Transverse colon (tissue), 4 donors: ENCODE measurements at regions not wholly inside any gene's neighbourhood (a gene's known extent, or its start where the extent isn't known, plus 50 kb on each side); places are given as distances from the start of the nearest gene placed in this dataset.

Experiments
- DNase-seq: peaks from one replicate; pipeline ENCODE4 v3.0.0-alpha.2; 2019
- H3K27ac ChIP-seq, 4 donors: fragments of 200-600 bp; sonication (generic); 2 replicates each; pipeline ENCODE4 v1.5.1; 2016 to 2018; ENCODE audit warnings: inconsistent platforms in 4 of 4
- H3K27me3 ChIP-seq: fragments of 200-600 bp; sonication (generic); 2 replicates; pipeline ENCODE4 v1.5.1; 2017; ENCODE audit warnings: inconsistent platforms
- H3K36me3 ChIP-seq, 4 donors: fragments of 200-600 bp; sonication (generic); 2 replicates each; pipeline ENCODE4 v1.5.1; 2017 to 2019; ENCODE audit warnings: inconsistent platforms in 4 of 4
- H3K4me1 ChIP-seq, 4 donors: fragments of 200-600 bp; sonication (generic); 2 replicates each; pipeline ENCODE4 v1.5.1; 2017 to 2020; ENCODE audit warnings: inconsistent platforms in 4 of 4
- H3K4me3 ChIP-seq, 4 donors: fragments of 200-600 bp; sonication (generic); 1 replicate in 1 of 4; 2 replicates in 3 of 4; pipeline versions ENCODE4 v1.5.1 to v1.6.1; 2017 to 2019; ENCODE audit warnings: inconsistent platforms in 4 of 4
- H3K9me3 ChIP-seq, 2 donors: fragments of 200-600 bp; sonication (generic); 2 replicates each; pipeline ENCODE4 v1.5.1; 2017 to 2019; ENCODE audit warnings: inconsistent platforms in 2 of 2
- EP300 ChIP-seq: sonication (generic); formaldehyde crosslinking; IDR thresholded peaks from one replicate; pipeline ENCODE4 v1.6.1; 2017; ENCODE audit warnings: antibody characterized with exemption, low read depth
- POLR2A ChIP-seq: fragments of 450-650 bp; IDR thresholded peaks from one replicate; pipeline ENCODE4 v1.6.1; 2016; ENCODE audit warnings: antibody characterized with exemption, mild to moderate bottlenecking, moderate library complexity
- POLR2AphosphoS5 ChIP-seq, 3 donors: sonication (generic); formaldehyde crosslinking; IDR thresholded peaks; one replicate each; pipeline ENCODE4 v1.6.1; 2016; ENCODE audit warnings: antibody characterized with exemption in 3 of 3
- WGBS, 2 donors: methylation state at CpG; one replicate each; pipeline ENCODE4 v1.1.5; 2018; ENCODE audit warnings: low coverage in 1 of 2; 5-methylcytosine and 5-hydroxymethylcytosine counted together
- in situ Hi-C, 4 donors: fragments of 200-750 bp; cut with MboI; loops; one replicate each; pipeline versions ENCODE4 v1.15.0 to v1.15.1; 2017; ENCODE audit warnings: low sequenced_read_pairs in 3 of 4, low pct_ligation_motif_present in 1 of 4, low pct_unique_long_range_greater_than_20kb in 1 of 4
- intact Hi-C: fragments of 100-400 bp; cut with DNase I; formaldehyde crosslinking; loops from one replicate; pipeline ENCODE4 v1.15.1; 2023; ENCODE audit warnings: low total_unique reads
- TF ChIP-seq, protein P1 (sequence below), 5 experiments: fragments of 200-600 bp in 3 of 5; fragments of 450-650 bp in 2 of 5; sonication (generic) in 3 of 5; IDR thresholded peaks; 1 replicate in 2 of 5; 2 replicates in 3 of 5; pipeline ENCODE4 v1.5.1; 2016 to 2017; ENCODE audit warnings: antibody characterized with exemption in 5 of 5, inconsistent platforms in 3 of 5, mild to moderate bottlenecking in 2 of 5, moderate library complexity in 1 of 5

DNA sequence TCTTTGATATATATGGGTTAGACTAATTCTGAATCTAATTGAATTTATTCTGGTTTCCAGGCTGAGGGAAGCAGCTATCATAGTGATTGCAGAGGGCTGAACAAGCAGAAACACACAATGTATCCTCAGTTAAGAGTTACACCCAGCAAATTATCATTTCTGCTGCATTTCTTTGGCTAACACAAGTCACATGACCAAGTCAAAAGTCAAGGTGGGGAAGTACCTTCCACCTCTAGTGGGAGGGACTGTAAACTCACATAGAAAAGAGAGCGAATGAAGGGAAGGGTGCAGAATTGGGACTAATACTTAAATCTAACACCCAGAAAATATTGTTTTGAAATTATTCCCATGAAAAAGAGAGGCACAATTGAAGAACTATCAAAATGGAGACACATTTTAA, 719.7 kb upstream of the MMS22L start:
- Histone ChIP-seq H3K9me3 (no peaks in the 10 kb centered on the region), H3K4me1 (no peaks in the 10 kb centered on the region), H3K4me3 (no peak overlapping the region), H3K27ac (no peak overlapping the region), H3K27me3 (no peaks in the 10 kb centered on the region), H3K36me3 (no peaks in the 10 kb centered on the region)
- 85 to 96% methylated on average over 1 of the region's 1 CpG for WGBS, 2 donors
- TF ChIP-seq POLR2A, result no peak
- TF ChIP-seq, protein P1, sequence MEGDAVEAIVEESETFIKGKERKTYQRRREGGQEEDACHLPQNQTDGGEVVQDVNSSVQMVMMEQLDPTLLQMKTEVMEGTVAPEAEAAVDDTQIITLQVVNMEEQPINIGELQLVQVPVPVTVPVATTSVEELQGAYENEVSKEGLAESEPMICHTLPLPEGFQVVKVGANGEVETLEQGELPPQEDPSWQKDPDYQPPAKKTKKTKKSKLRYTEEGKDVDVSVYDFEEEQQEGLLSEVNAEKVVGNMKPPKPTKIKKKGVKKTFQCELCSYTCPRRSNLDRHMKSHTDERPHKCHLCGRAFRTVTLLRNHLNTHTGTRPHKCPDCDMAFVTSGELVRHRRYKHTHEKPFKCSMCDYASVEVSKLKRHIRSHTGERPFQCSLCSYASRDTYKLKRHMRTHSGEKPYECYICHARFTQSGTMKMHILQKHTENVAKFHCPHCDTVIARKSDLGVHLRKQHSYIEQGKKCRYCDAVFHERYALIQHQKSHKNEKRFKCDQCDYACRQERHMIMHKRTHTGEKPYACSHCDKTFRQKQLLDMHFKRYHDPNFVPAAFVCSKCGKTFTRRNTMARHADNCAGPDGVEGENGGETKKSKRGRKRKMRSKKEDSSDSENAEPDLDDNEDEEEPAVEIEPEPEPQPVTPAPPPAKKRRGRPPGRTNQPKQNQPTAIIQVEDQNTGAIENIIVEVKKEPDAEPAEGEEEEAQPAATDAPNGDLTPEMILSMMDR (IDR thresholded peaks at IDR 0.05), result no peak
- TF ChIP-seq POLR2AphosphoS5 (IDR thresholded peaks at IDR 0.05), result no peak
- no peak for TF ChIP-seq EP300
- in situ Hi-C loops (no loop called here), intact Hi-C loops (no loop called here)
- DNase-seq, result no peak

DNA sequence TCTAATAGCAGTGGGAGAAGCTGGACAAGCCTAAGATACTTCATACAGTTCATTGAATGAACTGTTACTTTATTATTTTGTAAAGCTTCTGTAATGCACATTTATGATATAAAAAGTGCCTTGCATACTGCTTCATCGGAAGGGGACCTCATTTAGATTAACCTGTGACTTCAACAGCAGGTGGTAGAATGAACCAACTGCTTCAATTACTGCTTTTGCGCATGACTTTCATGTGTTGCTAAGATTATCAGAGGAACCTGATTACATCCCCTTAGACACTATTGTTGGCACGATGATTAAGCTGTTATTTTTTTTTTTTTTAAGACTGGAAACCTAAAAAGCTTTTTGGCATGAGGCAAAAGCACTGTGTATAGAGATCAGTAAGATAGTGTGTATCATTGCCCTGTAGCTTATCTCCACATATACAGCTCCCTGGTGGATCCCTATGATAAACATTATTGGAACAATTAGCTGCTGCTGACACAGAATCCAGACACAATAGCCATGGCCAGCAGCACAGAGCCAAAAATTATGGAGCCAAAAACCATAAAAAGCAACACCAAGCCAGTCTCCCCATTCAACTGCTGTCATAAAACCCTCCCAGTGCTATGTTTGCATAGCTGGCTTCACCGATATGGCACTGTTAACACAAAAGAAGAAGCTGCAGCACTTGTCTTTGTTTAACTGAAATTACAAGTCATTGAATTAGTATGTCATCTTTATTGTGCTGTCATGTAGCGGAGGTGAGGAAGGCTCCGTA, 731.6 kb upstream of the MMS22L start:
- TF ChIP-seq POLR2AphosphoS5 (IDR thresholded peaks at IDR 0.05) (no peak), POLR2A (no peak), EP300 (no peak)
- TF ChIP-seq, protein P1 (IDR thresholded peaks at IDR 0.05), result no peak
- in situ Hi-C loops, result no loop called here
- Histone ChIP-seq H3K9me3 (no peaks in the 10 kb centered on the region), H3K4me3 (no peak overlapping the region), H3K27me3 (no peaks in the 10 kb centered on the region), H3K4me1 (no peaks in the 10 kb centered on the region), H3K36me3 (no peaks in the 10 kb centered on the region), H3K27ac (no peak overlapping the region)
- 20 to 32% methylated on average over 6 of the region's 6 CpGs for WGBS, 2 donors
- intact Hi-C loops, result no loop called here
- DNase-seq, result no peak

DNA sequence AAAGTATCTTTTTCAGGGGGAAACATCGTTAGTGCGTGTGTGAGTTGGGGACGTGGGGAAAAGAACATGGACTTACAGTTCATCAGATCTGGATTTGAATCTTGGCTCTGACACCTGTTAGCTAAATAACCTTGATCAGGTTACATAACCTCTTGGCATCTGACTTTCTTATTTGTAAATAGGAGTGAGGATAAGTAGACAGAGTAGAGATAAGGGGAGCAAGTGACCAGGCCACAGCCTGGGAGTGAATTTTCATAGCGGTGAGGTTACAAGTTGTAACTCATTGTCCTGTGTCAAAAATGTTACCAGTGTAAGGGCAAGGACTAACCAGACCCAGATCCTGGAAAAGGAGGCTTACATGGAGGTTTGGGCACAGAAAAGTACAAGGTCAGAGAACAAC, 733.5 kb upstream of the MMS22L start:
- DNase-seq, result no peak
- no peaks in the 10 kb centered on the region for H3K36me3 ChIP-seq
- WGBS, 2 donors, result 70 to 85% methylated on average over 2 to 4 of the region's 4 CpGs
- H3K27me3 ChIP-seq, result no peaks in the 10 kb centered on the region
- H3K9me3 ChIP-seq, result no peaks in the 10 kb centered on the region
- no peak overlapping the region for H3K27ac ChIP-seq
- H3K4me3 ChIP-seq, result no peak overlapping the region
- no peaks in the 10 kb centered on the region for H3K4me1 ChIP-seq
- in situ Hi-C loops (no loop called here), intact Hi-C loops (no loop called here)
- no peak for TF ChIP-seq POLR2A
- TF ChIP-seq POLR2AphosphoS5 (IDR thresholded peaks at IDR 0.05), result no peak
- TF ChIP-seq, protein P1 (IDR thresholded peaks at IDR 0.05), result no peak
- TF ChIP-seq EP300, result no peak

DNA sequence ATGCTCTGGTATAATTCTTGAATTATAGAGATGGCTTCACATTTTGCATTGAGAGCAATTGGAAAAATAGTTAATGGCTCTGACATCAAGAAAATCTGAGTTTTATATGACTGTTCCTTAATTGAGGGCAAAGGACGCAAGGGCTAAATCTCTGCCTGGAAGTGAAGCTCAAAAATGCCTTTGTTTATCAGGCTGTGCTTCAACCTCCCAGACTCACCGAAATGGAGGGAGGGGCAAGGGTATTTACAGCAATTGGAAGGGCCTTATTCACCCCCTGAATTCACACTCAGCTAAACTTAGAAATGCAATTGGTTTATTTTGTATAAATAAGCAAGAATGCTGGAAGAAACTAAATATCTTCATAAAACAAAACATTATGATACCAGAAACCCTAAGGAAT, 737.2 kb upstream of the MMS22L start:
- no peaks in the 10 kb centered on the region for H3K4me1 ChIP-seq
- H3K27me3 ChIP-seq, result no peaks in the 10 kb centered on the region
- TF ChIP-seq POLR2A (no peak), EP300 (no peak), POLR2AphosphoS5 (IDR thresholded peaks at IDR 0.05) (no peak)
- TF ChIP-seq, protein P1 (IDR thresholded peaks at IDR 0.05), result no peak
- H3K9me3 ChIP-seq, result no peaks in the 10 kb centered on the region
- H3K36me3 ChIP-seq, result no peaks in the 10 kb centered on the region
- no peak overlapping the region for H3K27ac ChIP-seq
- no peak overlapping the region for H3K4me3 ChIP-seq
- intact Hi-C loops (no loop called here), in situ Hi-C loops (no loop called here)
- DNase-seq, result no peak
- WGBS, 2 donors, result 17 to 34% methylated on average over 1 to 2 of the region's 2 CpGs
